G401 (cell line): ENCODE measurements at regions not wholly inside any gene's neighbourhood (a gene's known extent, or its start where the extent isn't known, plus 50 kb on each side); places are given as distances from the start of the nearest gene placed in this dataset.
"Not testable (repeated sequence)": the region's sequence is repeated elsewhere in the genome, so short reads cannot be mapped to it uniquely, and the experiment has no call there.

ENCODE experiments used
- DNase-seq: peaks from one replicate; pipeline ENCODE4 v3.0.0-alpha.2; 2015; ENCODE audit warnings: low spot score
- in situ Hi-C: cut with HindIII; loops from 2 replicates; pipeline ENCODE4 v1.10.0; 2016; ENCODE audit warnings: low sequenced_read_pairs, mixed read lengths

DNA sequence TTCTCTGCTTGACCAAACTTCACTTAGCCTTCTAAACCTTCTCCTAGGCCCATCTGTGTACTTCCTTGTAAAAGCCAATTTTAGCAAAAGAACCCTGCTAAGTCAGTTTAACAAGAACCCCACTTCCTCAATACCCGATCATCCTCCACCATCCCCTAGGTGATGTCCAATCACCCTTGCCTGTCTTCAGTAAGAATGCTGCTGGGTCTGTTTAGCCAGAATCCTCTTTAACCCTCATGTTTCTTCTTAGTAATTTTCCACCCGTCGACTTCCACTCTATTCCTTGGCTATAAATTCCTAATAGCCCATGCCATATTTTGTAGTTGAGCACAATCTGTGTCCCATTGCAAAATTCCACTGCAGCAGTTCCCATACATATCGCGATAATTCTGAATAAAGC is 780.0 kb upstream of the RAB6C start:
- in situ Hi-C loops = no loop called here
- no peak for DNase-seq

DNA sequence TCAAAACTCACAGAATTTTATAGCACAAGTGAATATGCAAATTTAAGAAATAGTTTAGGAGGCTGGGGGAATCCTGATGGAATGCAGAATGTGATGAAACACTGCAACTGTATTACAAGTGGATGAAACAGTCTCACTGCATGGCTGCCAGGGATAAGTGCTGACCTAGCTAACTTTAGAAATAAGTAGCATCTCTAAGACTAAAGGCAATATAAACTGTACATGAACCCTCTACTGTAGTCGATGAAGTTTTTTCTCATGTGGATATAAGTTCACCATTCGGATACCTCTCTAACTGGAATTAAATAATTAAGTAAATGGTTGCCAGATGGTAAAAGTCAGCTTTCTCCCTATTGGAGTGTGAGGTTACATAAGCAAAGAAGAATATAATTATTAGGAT is 777.8 kb upstream of the RAB6C start:
- DNase-seq = no peak
- in situ Hi-C loops = no loop called here

GRCh38 chr2:129203331-129203730 is 776.1 kb upstream of the RAB6C start:
- no peak for DNase-seq
- in situ Hi-C loops = no loop called here

DNA sequence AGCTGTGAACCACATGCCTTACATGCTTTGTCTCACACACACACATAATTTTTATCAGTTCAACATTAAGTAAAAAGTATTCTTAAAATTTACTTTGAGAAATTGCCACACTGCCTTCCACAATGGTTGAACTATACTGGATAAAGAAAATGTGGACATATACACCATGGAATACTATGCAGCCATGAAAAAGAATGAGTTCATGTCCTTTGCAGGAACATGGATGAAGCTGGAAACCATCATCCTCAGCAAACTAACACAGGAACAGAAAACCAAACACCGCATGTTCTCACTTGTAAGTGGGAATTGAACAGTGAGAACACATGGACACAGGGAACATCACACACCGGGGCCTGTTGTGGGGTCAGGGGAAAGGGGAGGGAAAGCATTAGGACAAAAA is 774.9 kb upstream of the RAB6C start:
- in situ Hi-C loops, DNase-seq: not testable (repeated sequence)

- in situ Hi-C loops = no loop called here
- no peak for DNase-seq
Observed at GRCh38 chr2:129205176-129205575, 774.3 kb upstream of the RAB6C start.

DNA sequence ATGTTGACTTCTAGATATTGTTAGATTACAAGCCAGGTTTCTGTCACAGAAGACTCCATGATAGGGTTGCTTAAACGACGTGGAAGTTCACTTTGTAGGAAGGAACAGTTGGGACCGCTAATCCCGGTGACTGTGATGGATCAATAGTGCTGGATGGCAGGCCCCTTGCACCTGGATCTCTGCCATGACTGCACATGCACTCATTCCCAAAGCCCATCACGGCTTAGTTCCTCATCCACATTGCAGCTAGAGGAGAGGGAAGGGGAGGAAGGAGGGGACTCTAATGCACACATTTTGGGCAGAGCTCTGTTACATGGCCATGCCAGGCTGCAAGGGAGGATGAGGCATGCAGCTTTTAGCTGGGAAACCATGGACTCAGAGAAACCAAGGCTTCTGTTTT is 773.7 kb upstream of the RAB6C start:
- no peak for DNase-seq
- in situ Hi-C loops = no loop called here

GRCh38 chr2:129212299-129212958 is 767.0 kb upstream of the RAB6C start:
- no peak for DNase-seq
- in situ Hi-C loops = no loop called here

GRCh38 chr2:129224022-129224421 is 755.4 kb upstream of the RAB6C start:
- DNase-seq = no peak
- in situ Hi-C loops = no loop called here

DNA sequence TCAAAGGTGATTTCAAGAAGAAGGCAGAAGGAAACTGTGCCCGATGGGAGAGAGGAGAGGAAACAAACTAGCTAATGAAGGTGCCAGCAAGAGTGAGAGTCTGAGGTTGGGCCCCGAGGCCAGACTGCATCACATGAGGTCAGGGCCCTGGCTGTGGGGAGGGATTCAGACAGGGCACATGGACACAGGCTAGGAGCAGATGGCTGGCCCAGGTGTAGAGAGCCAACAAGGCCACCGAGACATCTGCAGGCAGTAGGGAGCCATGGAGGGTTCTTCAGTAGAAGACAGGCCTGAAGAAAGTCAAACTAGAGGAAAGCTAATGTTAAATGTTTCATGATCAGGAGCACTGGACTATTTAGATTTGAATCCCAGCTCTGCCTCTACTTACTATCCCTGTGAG is 755.0 kb upstream of the RAB6C start:
- in situ Hi-C loops = no loop called here
- no peak for DNase-seq

DNA sequence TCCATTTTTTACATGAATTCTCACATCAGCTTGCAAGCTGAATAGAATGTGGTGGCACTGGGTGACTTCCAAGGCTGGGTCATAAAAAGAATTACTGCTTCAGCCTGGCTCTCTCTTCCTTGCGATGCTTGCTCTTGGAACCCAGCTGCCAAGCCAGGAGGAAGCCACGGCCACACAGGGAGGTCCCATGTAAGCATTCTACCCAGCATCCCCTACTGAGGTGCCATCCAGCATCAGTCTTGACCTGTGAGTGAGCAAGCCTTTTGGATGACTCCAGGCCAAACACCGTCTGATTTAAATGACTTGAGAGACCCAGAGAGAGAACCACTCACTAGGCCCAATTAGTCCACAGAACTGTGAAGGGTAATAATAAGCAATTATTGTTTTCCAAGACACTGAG is 750.3 kb upstream of the RAB6C start:
- in situ Hi-C loops = no loop called here
- DNase-seq = no peak

DNA sequence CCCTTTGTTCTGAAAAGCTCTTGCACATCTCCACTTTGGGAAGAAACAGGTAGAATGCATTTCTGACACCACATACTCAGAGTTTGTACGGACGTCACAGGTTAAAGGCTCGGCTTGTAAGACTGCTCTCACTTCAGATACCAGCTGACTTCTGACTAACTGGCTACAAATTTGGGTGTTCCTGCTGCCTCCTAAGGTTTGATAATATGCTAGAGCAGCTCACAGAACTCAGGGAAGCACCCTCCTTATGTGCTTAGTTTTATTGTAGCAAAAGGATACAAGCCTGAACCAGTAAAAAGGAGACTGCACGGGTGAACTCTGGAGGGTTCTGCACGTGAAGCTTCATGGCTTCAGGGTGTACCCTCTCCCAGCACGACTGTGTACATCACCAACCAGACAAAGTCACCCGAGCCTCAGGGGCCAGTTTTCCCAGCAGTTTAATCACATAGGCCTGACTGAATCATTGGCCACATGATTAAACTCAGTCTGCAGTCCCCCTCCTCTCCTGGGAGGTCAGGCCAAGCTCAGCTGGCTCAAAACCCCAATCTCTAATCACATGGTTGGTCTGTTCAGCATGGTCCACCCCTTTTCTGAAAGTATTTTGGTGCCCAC is 749.5 kb upstream of the RAB6C start:
- no peak for DNase-seq

GRCh38 chr2:129231924-129232323 is 747.5 kb upstream of the RAB6C start:
- in situ Hi-C loops = no loop called here
- DNase-seq = no peak

More for the DNA sequence above, 749.5 kb upstream of the RAB6C start:
- in situ Hi-C loops = no loop called here

DNA sequence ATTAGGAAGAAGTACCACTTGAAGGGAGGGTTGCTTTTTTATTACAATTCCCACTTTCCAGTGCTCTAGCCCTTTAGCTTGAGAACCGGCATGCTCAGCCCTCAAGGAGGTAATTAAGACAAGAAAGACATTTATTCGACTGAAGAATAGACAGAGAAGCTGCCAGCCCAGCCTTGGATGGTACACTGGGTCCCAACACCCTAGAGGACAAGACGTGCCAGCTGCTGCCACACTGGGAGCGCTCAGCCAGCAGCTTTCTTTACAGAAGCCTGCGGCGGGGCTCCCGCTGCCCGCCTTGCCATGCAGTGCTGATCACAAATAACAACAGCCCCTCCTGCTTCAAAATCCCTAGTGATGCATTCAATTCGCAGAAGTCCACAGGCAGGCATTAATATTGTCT is 746.3 kb upstream of the RAB6C start:
- DNase-seq = no peak
- in situ Hi-C loops = no loop called here

DNA sequence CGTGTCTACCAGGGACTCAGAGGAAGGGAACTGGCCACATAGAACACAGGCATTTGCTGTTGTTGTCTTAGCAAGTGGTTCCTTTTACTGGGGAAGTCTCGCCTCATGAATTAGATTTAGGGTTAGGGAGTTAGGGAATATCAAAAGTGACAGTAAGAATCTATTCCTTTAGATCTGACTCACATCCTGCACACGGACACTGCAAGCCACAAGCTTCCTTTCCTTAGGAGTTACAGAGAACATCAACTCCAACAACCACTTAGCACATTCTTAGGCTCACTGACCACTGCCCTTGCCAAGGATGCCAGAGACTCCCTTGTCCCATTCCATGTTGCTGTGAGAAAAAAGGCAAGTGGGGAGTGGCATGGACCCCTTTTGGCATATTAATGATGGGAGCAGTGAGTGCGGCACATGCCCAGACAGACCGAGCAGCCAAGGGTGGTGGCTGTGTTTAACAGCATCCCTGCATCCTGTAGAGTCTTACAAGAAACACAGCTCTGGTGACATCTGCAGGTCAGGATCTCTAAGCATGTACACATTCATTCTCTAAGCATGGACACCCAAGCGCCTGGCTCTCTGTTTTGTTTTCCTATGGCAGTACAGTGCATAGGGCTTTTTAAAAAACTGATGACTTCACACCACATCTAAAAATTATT is 745.6 kb upstream of the RAB6C start:
- in situ Hi-C loops = no loop called here
- peak; percentile 20 for DNase-seq

- no peak for DNase-seq
- in situ Hi-C loops = no loop called here
Observed at GRCh38 chr2:129236601-129237000, 742.9 kb upstream of the RAB6C start.

- no peak for DNase-seq
- in situ Hi-C loops = no loop called here
Observed at GRCh38 chr2:129237966-129238725, 741.3 kb upstream of the RAB6C start.

- no peak for DNase-seq
- in situ Hi-C loops = no loop called here
Observed at GRCh38 chr2:129239141-129239540, 740.3 kb upstream of the RAB6C start.

GRCh38 chr2:129240061-129240460 is 739.4 kb upstream of the RAB6C start:
- in situ Hi-C loops = no loop called here
- DNase-seq = no peak

GRCh38 chr2:129242269-129242668 is 737.2 kb upstream of the RAB6C start:
- no peak for DNase-seq
- in situ Hi-C loops = no loop called here

DNA sequence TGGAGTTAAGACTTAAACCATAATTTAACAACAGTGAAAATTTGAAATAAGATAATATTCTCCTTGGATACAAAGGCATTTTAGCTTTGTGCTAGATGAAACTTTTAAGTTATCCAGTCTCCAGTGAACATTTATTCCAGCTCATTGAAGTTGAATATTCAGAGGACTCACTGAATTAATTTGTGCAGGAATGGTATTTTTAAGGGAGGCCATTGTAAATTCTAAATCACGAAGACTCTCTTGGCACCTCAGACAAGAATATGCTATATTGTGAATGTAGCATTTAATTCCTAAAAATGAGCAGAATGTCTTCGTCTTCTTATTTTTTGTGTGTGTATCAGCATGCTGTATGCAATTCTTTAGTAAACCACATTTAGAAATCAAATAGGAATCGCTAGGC is 731.7 kb upstream of the RAB6C start:
- in situ Hi-C loops = no loop called here
- no peak for DNase-seq
